Astrocyte (in vitro differentiated cells and primary cell): ENCODE measurements at regions not wholly inside any gene's neighbourhood (a gene's known extent, or its start where the extent isn't known, plus 50 kb on each side); places are given as distances from the start of the nearest gene placed in this dataset.

Experiments used
- DNase-seq: peaks from one replicate; pipeline ENCODE4 v3.0.0-alpha.2; 2010; ENCODE audit warnings: low read depth
- FAIRE-seq: peaks from 2 replicates; lab custom pipeline; 2011; peaks lifted over from hg19 to GRCh38; lab: Jason Lieb, UNC
- H2AFZ ChIP-seq: 2 replicates; pipeline ENCODE4 v1.6.0; 2012; ENCODE audit warnings: low read depth, low read length, inconsistent platforms
- H3K27ac ChIP-seq: 2 replicates; pipeline ENCODE4 v1.5.1; 2011; ENCODE audit warnings: low read depth, low read length, inconsistent platforms
- H3K27me3 ChIP-seq: 2 replicates; pipeline ENCODE4 v1.6.0; 2011; ENCODE audit warnings: low read length, inconsistent platforms; ENCODE audit not compliant: insufficient read depth
- H3K36me3 ChIP-seq: 2 replicates; pipeline ENCODE4 v1.5.1; 2011; ENCODE audit warnings: low read length, inconsistent platforms; ENCODE audit not compliant: insufficient read depth
- H3K4me1 ChIP-seq: 2 replicates; pipeline ENCODE4 v1.5.1; 2011; ENCODE audit warnings: low read length, inconsistent platforms; ENCODE audit not compliant: insufficient read depth
- H3K4me2 ChIP-seq: 2 replicates; pipeline ENCODE4 v1.6.0; 2012; ENCODE audit warnings: low read length, inconsistent platforms
- H3K4me3 ChIP-seq: 2 replicates; pipeline ENCODE4 v1.5.1; 2011; ENCODE audit warnings: low read depth, mild to moderate bottlenecking, low read length, inconsistent platforms; ENCODE audit not compliant: insufficient read depth
- H3K79me2 ChIP-seq: 2 replicates; pipeline ENCODE4 v1.6.0; 2012; ENCODE audit warnings: mild to moderate bottlenecking, low read length, inconsistent platforms; ENCODE audit not compliant: insufficient read depth
- H3K9ac ChIP-seq: 2 replicates; pipeline ENCODE4 v1.6.0; 2012; ENCODE audit warnings: mild to moderate bottlenecking, low read length, inconsistent platforms
- H3K9me3 ChIP-seq: 2 replicates; pipeline ENCODE4 v1.5.1; 2012; ENCODE audit warnings: low read depth, mild to moderate bottlenecking, low read length, inconsistent platforms; ENCODE audit not compliant: insufficient read depth
- H4K20me1 ChIP-seq: 2 replicates; pipeline ENCODE4 v1.6.0; 2012; ENCODE audit warnings: low read length, inconsistent platforms; ENCODE audit not compliant: insufficient read depth
- H3K27ac Mint-ChIP-seq: one replicate; pipeline ENCODE4 v1.8.0; 2021; ENCODE audit warnings: mild to moderate bottlenecking, mixed read lengths; ENCODE audit not compliant: unreplicated experiment
- H3K27me3 Mint-ChIP-seq: one replicate; pipeline ENCODE4 v1.8.0; 2021; ENCODE audit warnings: low read depth, mixed read lengths; ENCODE audit not compliant: unreplicated experiment
- H3K36me3 Mint-ChIP-seq: one replicate; pipeline ENCODE4 v1.8.0; 2021; ENCODE audit warnings: low read depth, mixed read lengths; ENCODE audit not compliant: unreplicated experiment
- H3K4me1 Mint-ChIP-seq: one replicate; pipeline ENCODE4 v1.8.0; 2021; ENCODE audit warnings: low read depth, mixed read lengths; ENCODE audit not compliant: unreplicated experiment
- H3K4me3 Mint-ChIP-seq: one replicate; pipeline ENCODE4 v1.8.0; 2021; ENCODE audit warnings: mild to moderate bottlenecking, moderate library complexity, mixed read lengths; ENCODE audit not compliant: unreplicated experiment
- H3K9me3 Mint-ChIP-seq: one replicate; pipeline ENCODE4 v1.8.0; 2021; ENCODE audit warnings: mild to moderate bottlenecking, mixed read lengths; ENCODE audit not compliant: unreplicated experiment
- CTCF ChIP-seq: IDR thresholded peaks from 2 replicates; pipeline ENCODE4 v1.5.1; 2011; ENCODE audit warnings: low read depth, mild to moderate bottlenecking, inconsistent platforms, low read length, moderate library complexity; ENCODE audit not compliant: insufficient read depth
- EZH2 ChIP-seq: IDR thresholded peaks from 2 replicates; pipeline ENCODE4 v1.6.1; 2012; ENCODE audit warnings: mild to moderate bottlenecking, low read length, inconsistent platforms; ENCODE audit not compliant: insufficient read depth

- Histone ChIP-seq H3K79me2 (no peaks in the 10 kb centered on the region), H3K27me3 (no peaks in the 10 kb centered on the region), H3K27ac (no peak overlapping the region), H3K36me3 (no peaks in the 10 kb centered on the region), H3K9ac (no peak overlapping the region), H4K20me1 (no peaks in the 10 kb centered on the region), H2AFZ (no peak overlapping the region), H3K4me1 (no peaks in the 10 kb centered on the region), H3K4me2 (no peak overlapping the region), H3K9me3 (peaks cover 6% of the 10 kb centered on the region), H3K4me3 (no peak overlapping the region)
- no peak for FAIRE-seq
- Mint-ChIP-seq H3K4me3 (no peak overlapping the region), H3K27ac (no peak overlapping the region), H3K36me3 (no peaks in the 10 kb centered on the region), H3K4me1 (no peaks in the 10 kb centered on the region), H3K27me3 (peaks cover 33% of the 10 kb centered on the region), H3K9me3 (no peaks in the 10 kb centered on the region)
- no peak for TF ChIP-seq EZH2
- no peak for TF ChIP-seq CTCF
- no peak for DNase-seq
Measured at GRCh38 chr10:128568041-128568440, 441.8 kb upstream of the MKI67 start.

- DNase-seq (no peak), FAIRE-seq (no peak)
- Histone ChIP-seq H4K20me1 (no peaks in the 10 kb centered on the region), H3K4me2 (no peak overlapping the region), H3K4me3 (no peak overlapping the region), H3K36me3 (no peaks in the 10 kb centered on the region), H3K4me1 (no peaks in the 10 kb centered on the region), H2AFZ (no peak overlapping the region), H3K27me3 (no peaks in the 10 kb centered on the region), H3K27ac (no peak overlapping the region), H3K79me2 (no peaks in the 10 kb centered on the region), H3K9ac (no peak overlapping the region), H3K9me3 (peaks cover 6% of the 10 kb centered on the region)
- Mint-ChIP-seq H3K4me3 (no peak overlapping the region), H3K4me1 (no peaks in the 10 kb centered on the region), H3K27ac (no peak overlapping the region), H3K36me3 (no peaks in the 10 kb centered on the region), H3K27me3 (peaks cover 34% of the 10 kb centered on the region), H3K9me3 (no peaks in the 10 kb centered on the region)
- TF ChIP-seq CTCF (no peak), EZH2 (no peak)
Measured at GRCh38 chr10:128568491-128568890, 442.3 kb upstream of the MKI67 start.

GRCh38 chr10:128568990-128569945 lies 443.0 kb upstream of the MKI67 start:
- no peaks in the 10 kb centered on the region for H3K36me3 Mint-ChIP-seq
- Histone ChIP-seq H3K9ac (no peak overlapping the region), H2AFZ (no peak overlapping the region), H3K27me3 (no peaks in the 10 kb centered on the region), H3K4me1 (no peaks in the 10 kb centered on the region), H3K4me2 (no peak overlapping the region), H4K20me1 (no peaks in the 10 kb centered on the region), H3K36me3 (no peaks in the 10 kb centered on the region), H3K27ac (no peak overlapping the region), H3K79me2 (no peaks in the 10 kb centered on the region), H3K4me3 (no peak overlapping the region), H3K9me3 (peaks cover 2% of the 10 kb centered on the region)
- TF ChIP-seq CTCF, result no peak
- no peak for TF ChIP-seq EZH2
- H3K9me3 Mint-ChIP-seq, result no peaks in the 10 kb centered on the region
- no peaks in the 10 kb centered on the region for H3K4me1 Mint-ChIP-seq
- DNase-seq, result no peak
- no peak overlapping the region for H3K4me3 Mint-ChIP-seq
- no peak for FAIRE-seq
- peaks cover 40% of the 10 kb centered on the region for H3K27me3 Mint-ChIP-seq
- no peak overlapping the region for H3K27ac Mint-ChIP-seq
